Gastroesophageal sphincter (tissue), 3 donors: ENCODE measurements at regions not wholly inside any gene's neighbourhood (a gene's known extent, or its start where the extent isn't known, plus 50 kb on each side); places are given as distances from the start of the nearest gene placed in this dataset.
"Not testable (repeated sequence)": the region's sequence is repeated elsewhere in the genome, so short reads cannot be mapped to it uniquely, and the experiment has no call there.

Experiments
- POLR2AphosphoS5 ChIP-seq: sonication (generic); formaldehyde crosslinking; IDR thresholded peaks from one replicate; pipeline ENCODE4 v1.6.1; 2017; ENCODE audit warnings: antibody characterized with exemption
- TF ChIP-seq, protein P1 (sequence below), 4 experiments: fragments of 200-600 bp in 2 of 4; fragments of 450-650 bp in 2 of 4; sonication (generic) in 1 of 4; IDR thresholded peaks; one replicate each; pipeline ENCODE4 v1.5.1; 2017 to 2019; ENCODE audit warnings: antibody characterized with exemption in 4 of 4, mild to moderate bottlenecking in 2 of 4, moderate library complexity in 2 of 4

DNA sequence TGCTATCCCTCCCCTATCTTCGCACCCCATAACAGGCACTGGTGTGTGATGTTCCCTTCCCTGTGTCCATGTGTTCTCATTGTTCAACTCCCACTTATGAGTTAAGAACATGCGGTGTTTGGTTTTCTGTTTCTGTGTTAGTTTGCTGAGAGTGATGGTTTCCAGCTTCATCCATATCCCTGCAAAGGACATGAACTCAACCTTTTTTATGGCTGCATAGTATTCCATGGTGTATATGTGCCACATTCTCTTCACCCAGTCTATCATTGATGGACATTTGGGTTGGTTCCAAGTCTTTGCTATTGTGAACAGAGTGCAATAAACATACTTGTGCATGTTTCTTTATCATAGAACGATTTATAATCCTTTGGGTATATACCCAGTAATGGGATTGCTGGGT is 84.7 kb upstream of the GATB start:
- TF ChIP-seq, protein P1, sequence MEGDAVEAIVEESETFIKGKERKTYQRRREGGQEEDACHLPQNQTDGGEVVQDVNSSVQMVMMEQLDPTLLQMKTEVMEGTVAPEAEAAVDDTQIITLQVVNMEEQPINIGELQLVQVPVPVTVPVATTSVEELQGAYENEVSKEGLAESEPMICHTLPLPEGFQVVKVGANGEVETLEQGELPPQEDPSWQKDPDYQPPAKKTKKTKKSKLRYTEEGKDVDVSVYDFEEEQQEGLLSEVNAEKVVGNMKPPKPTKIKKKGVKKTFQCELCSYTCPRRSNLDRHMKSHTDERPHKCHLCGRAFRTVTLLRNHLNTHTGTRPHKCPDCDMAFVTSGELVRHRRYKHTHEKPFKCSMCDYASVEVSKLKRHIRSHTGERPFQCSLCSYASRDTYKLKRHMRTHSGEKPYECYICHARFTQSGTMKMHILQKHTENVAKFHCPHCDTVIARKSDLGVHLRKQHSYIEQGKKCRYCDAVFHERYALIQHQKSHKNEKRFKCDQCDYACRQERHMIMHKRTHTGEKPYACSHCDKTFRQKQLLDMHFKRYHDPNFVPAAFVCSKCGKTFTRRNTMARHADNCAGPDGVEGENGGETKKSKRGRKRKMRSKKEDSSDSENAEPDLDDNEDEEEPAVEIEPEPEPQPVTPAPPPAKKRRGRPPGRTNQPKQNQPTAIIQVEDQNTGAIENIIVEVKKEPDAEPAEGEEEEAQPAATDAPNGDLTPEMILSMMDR (IDR thresholded peaks at IDR 0.05): not testable (repeated sequence)
- TF ChIP-seq POLR2AphosphoS5: not testable (repeated sequence)
